Ovary (tissue), 7 donors: ENCODE measurements at regions not wholly inside any gene's neighbourhood (a gene's known extent, or its start where the extent isn't known, plus 50 kb on each side); places are given as distances from the start of the nearest gene placed in this dataset.

Experiments used
- DNase-seq, 5 donors: peaks; one replicate each; pipeline ENCODE4 v3.0.0-alpha.2; 2019 to 2020
- H3K27ac ChIP-seq, 2 donors: fragments of 200-600 bp; one replicate each; pipeline versions ENCODE4 v1.5.1 to v1.8.0; 2019 to 2022
- H3K27me3 ChIP-seq: fragments of 200-600 bp; one replicate; pipeline ENCODE4 v1.8.0; 2022
- H3K36me3 ChIP-seq: fragments of 200-600 bp; sonication (generic); one replicate; pipeline ENCODE4 v1.5.1; 2019
- H3K4me1 ChIP-seq: one replicate; pipeline ENCODE4 v1.8.1; 2013; ENCODE audit warnings: mild to moderate bottlenecking, moderate library complexity; ENCODE audit not compliant: insufficient read depth
- H3K4me3 ChIP-seq: fragments of 200-600 bp; sonication (generic); one replicate; pipeline ENCODE4 v1.5.1; 2017
- H3K9me3 ChIP-seq, 2 donors: fragments of 200-600 bp in 1 of 2; sonication (generic) in 1 of 2; one replicate each; pipeline versions ENCODE4 v1.5.1 to v1.8.1; 2013 to 2019; ENCODE audit warnings: mild to moderate bottlenecking in 1 of 2, moderate library complexity in 1 of 2
- CTCF ChIP-seq, 3 donors: fragments of 450-650 bp in 2 of 3; fragments of 200-600 bp in 1 of 3; IDR thresholded peaks; one replicate each; pipeline versions ENCODE4 v1.5.1 to v1.8.0; 2016 to 2022; ENCODE audit warnings: antibody characterized with exemption in 3 of 3, mild to moderate bottlenecking in 1 of 3
- EP300 ChIP-seq: sonication (generic); formaldehyde crosslinking; IDR thresholded peaks from one replicate; pipeline ENCODE4 v1.6.1; 2017; ENCODE audit warnings: antibody characterized with exemption
- POLR2A ChIP-seq: fragments of 450-650 bp; IDR thresholded peaks from one replicate; pipeline ENCODE4 v1.6.1; 2017; ENCODE audit warnings: antibody characterized with exemption, mild to moderate bottlenecking, moderate library complexity
- WGBS, 3 donors: extraction: QIAGEN DNeasy Blood & Tissue Kit in 1 of 3; methylation state at CpG; one replicate each; pipeline versions ENCODE4 v1.1.5 to v1.1.7; 2013 to 2017; 5-methylcytosine and 5-hydroxymethylcytosine counted together
- intact Hi-C, 4 donors: fragments of 100-400 bp; cut with DNase I; formaldehyde crosslinking; loops; one replicate each; pipeline versions ENCODE4 v1.11.0 to v1.15.1; 2022 to 2023
- donor health status: DM: no; HTN: no; CAD: no; lungs with moderate emphysema.
- donor health status: DM: no; HTN: no; CAD: no.
- donor health status: Bipolar disorder and iron deficiency.
- donor health status: DM: no; HTN: no; CAD: no.
- donor health status: DM: yes; HTN: yes; CAD: no.

- WGBS, 3 donors = 86 to 91% (median 87%) methylated on average over 7 of the region's 7 CpGs
- Histone ChIP-seq H3K9me3 (no peaks in the 10 kb centered on the region), H3K4me3 (no peak overlapping the region), H3K27ac (no peak overlapping the region), H3K27me3 (no peaks in the 10 kb centered on the region), H3K4me1 (no peaks in the 10 kb centered on the region), H3K36me3 (no peaks in the 10 kb centered on the region)
- TF ChIP-seq POLR2A (no peak), EP300 (no peak), CTCF (IDR thresholded peaks at IDR 0.05) (no peak)
- intact Hi-C loops = no loop called here
- no peak for DNase-seq
Measured at GRCh38 chr13:26821672-26822071, 61.1 kb upstream of the GPR12 start.

- TF ChIP-seq POLR2A (no peak), EP300 (no peak), CTCF (IDR thresholded peaks at IDR 0.05) (no peak)
- 80 to 85% (median 82%) methylated on average over 4 of the region's 4 CpGs for WGBS, 3 donors
- no peaks in the 10 kb centered on the region for H3K9me3 ChIP-seq
- no peaks in the 10 kb centered on the region for H3K27me3 ChIP-seq
- no peaks in the 10 kb centered on the region for H3K4me1 ChIP-seq
- no peak overlapping the region for H3K27ac ChIP-seq
- DNase-seq = no peak
- intact Hi-C loops = no loop called here
- no peaks in the 10 kb centered on the region for H3K36me3 ChIP-seq
- H3K4me3 ChIP-seq = no peak overlapping the region
Measured at GRCh38 chr13:26820871-26821270, 60.3 kb upstream of the GPR12 start.

GRCh38 chr13:26819046-26819445, 58.5 kb upstream of the GPR12 start:
- no peak for TF ChIP-seq CTCF (IDR thresholded peaks at IDR 0.05)
- TF ChIP-seq EP300 = no peak
- TF ChIP-seq POLR2A = no peak
- intact Hi-C loops = no loop called here
- WGBS, 3 donors = 68 to 81% (median 76%) methylated on average over 3 of the region's 3 CpGs
- Histone ChIP-seq H3K36me3 (no peaks in the 10 kb centered on the region), H3K27me3 (no peaks in the 10 kb centered on the region), H3K4me3 (no peak overlapping the region), H3K9me3 (no peaks in the 10 kb centered on the region), H3K27ac (no peak overlapping the region), H3K4me1 (no peaks in the 10 kb centered on the region)
- DNase-seq = no peak

GRCh38 chr13:26816881-26817280, 56.3 kb upstream of the GPR12 start:
- no peaks in the 10 kb centered on the region for H3K4me1 ChIP-seq
- no peak for DNase-seq
- no peaks in the 10 kb centered on the region for H3K36me3 ChIP-seq
- intact Hi-C loops = no loop called here
- no peak overlapping the region for H3K27ac ChIP-seq
- WGBS, 3 donors = 59 to 71% (median 70%) methylated on average over 8 of the region's 8 CpGs
- no peaks in the 10 kb centered on the region for H3K9me3 ChIP-seq
- TF ChIP-seq EP300 = no peak
- no peak for TF ChIP-seq POLR2A
- TF ChIP-seq CTCF (IDR thresholded peaks at IDR 0.05) = no peak
- no peaks in the 10 kb centered on the region for H3K27me3 ChIP-seq
- H3K4me3 ChIP-seq = no peak overlapping the region

- 60 to 65% (median 61%) methylated on average over 6 of the region's 6 CpGs for WGBS, 3 donors
- intact Hi-C loops = no loop called here
- no peak for DNase-seq
Measured at GRCh38 chr13:26813980-26814348, 53.4 kb upstream of the GPR12 start.

More at GRCh38 chr13:26813980-26814348, 53.4 kb upstream of the GPR12 start:
- H3K9me3 ChIP-seq = no peaks in the 10 kb centered on the region
- H3K27me3 ChIP-seq = no peaks in the 10 kb centered on the region
- no peaks in the 10 kb centered on the region for H3K4me1 ChIP-seq
- no peaks in the 10 kb centered on the region for H3K36me3 ChIP-seq
- no peak overlapping the region for H3K4me3 ChIP-seq
- no peak overlapping the region for H3K27ac ChIP-seq
- TF ChIP-seq EP300 (no peak), POLR2A (no peak), CTCF (IDR thresholded peaks at IDR 0.05) (no peak)
